ENCODE measurements at regions not wholly inside any gene's neighbourhood (a gene's known extent, or its start where the extent isn't known, plus 50 kb on each side); places are given as distances from the start of the nearest gene placed in this dataset.

DNA sequence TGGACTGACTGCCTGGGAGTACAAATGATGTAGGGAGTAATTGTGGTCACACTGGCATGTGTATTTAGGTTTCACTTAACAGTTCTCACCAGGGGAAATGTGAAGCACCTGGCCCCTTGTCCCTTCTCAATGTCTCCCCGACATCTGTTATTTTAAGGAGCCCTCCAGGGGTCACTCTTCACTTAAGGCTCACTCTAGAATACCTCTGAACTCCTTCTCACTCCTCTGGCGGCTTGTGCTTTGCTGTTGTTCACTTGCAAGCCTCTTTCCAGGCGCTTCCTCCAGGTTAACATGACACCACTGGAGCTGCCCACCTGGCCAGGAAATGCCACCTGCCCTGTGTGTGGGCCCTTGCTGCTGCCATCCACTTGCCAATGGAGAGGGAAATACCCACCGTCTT is 56.5 kb upstream of the GZMB start:
- Mint-ChIP-seq H3K4me3 (ENCODE audit: unreplicated experiment) (no peak overlapping the region), H3K27ac (ENCODE audit: low read depth, unreplicated experiment) (no peak overlapping the region), H3K4me1 (ENCODE audit: insufficient read depth, unreplicated experiment) (peaks cover 5% of the 10 kb centered on the region), H3K9me3 (ENCODE audit: unreplicated experiment) (no peaks in the 10 kb centered on the region), H3K27me3 (ENCODE audit: insufficient read depth, unreplicated experiment) (peaks cover 4% of the 10 kb centered on the region), H3K36me3 (ENCODE audit: insufficient read depth, unreplicated experiment) (no peaks in the 10 kb centered on the region)
- TF ChIP-seq, protein P1, sequence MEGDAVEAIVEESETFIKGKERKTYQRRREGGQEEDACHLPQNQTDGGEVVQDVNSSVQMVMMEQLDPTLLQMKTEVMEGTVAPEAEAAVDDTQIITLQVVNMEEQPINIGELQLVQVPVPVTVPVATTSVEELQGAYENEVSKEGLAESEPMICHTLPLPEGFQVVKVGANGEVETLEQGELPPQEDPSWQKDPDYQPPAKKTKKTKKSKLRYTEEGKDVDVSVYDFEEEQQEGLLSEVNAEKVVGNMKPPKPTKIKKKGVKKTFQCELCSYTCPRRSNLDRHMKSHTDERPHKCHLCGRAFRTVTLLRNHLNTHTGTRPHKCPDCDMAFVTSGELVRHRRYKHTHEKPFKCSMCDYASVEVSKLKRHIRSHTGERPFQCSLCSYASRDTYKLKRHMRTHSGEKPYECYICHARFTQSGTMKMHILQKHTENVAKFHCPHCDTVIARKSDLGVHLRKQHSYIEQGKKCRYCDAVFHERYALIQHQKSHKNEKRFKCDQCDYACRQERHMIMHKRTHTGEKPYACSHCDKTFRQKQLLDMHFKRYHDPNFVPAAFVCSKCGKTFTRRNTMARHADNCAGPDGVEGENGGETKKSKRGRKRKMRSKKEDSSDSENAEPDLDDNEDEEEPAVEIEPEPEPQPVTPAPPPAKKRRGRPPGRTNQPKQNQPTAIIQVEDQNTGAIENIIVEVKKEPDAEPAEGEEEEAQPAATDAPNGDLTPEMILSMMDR (IDR thresholded peaks at IDR 0.05; ENCODE audit: unreplicated experiment) = no peak
- no TSS peak for BruUV-seq (replicated peaks)
- ChIA-PET POLR2A (no interaction called here), CTCF (interaction anchor here (1.0 to 2.6 kb wide), 3 partner anchors 9 to 20 kb away, joined by 3 to 17 read pairs (median 5); no protein-coding TSS in a partner anchor)
- no peak for DNase-seq (ENCODE audit: unreplicated experiment)
- intact Hi-C loops (cut with micrococcal nuclease) = no loop called here

DNA sequence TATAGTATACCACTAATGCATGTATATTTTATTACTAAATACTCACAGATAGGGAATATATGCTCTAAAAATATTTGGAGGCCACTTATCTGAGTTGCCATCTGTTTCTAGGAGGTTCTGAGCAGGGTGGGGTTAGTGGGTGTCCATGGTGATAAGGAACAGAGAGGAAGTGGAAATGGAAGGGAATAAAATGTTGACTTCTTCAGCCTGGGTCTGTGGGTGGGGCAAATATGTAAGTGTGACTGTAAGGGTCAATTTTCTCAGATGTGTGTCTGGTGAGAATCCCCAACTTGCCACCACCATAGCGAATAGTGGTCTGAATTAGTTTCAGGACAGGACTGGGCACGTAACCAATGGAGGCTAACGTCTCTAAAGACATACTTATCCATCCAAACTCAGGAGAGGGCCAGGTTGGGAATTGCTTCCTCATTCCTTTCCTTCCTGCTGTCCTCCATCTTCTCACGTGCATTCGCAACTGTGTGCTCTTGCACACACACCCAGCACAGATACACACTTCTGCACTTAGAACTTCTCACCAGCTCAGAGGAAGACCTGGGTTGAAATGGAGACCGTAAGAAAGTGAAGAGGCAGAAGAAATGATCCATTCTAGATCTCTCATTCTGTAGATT is 54.2 kb upstream of the GZMB start:
- Mint-ChIP-seq H3K9me3 (ENCODE audit: unreplicated experiment) (no peaks in the 10 kb centered on the region), H3K4me3 (ENCODE audit: unreplicated experiment) (no peak overlapping the region), H3K4me1 (ENCODE audit: insufficient read depth, unreplicated experiment) (peaks cover 5% of the 10 kb centered on the region), H3K36me3 (ENCODE audit: insufficient read depth, unreplicated experiment) (no peaks in the 10 kb centered on the region), H3K27me3 (ENCODE audit: insufficient read depth, unreplicated experiment) (peaks cover 22% of the 10 kb centered on the region), H3K27ac (ENCODE audit: low read depth, unreplicated experiment) (no peak overlapping the region)
- BruUV-seq (replicated peaks) = no TSS peak
- intact Hi-C loops (cut with micrococcal nuclease) = no loop called here
- ChIA-PET CTCF (interaction anchor here (0.6 to 2.6 kb wide), 3 partner anchors 9 to 985 kb away, joined by 4 to 17 read pairs (median 4); no protein-coding TSS in a partner anchor), POLR2A (no interaction called here)
- TF ChIP-seq, protein P1 (IDR thresholded peaks at IDR 0.05; ENCODE audit: unreplicated experiment) = no peak
- no peak for DNase-seq (ENCODE audit: unreplicated experiment)
